Activated B cell treated with CpG ODN at 0.5 μM for 24 hours (primary cell): ENCODE measurements at regions not wholly inside any gene's neighbourhood (a gene's known extent, or its start where the extent isn't known, plus 50 kb on each side); places are given as distances from the start of the nearest gene placed in this dataset.
"Not testable (repeated sequence)": the region's sequence is repeated elsewhere in the genome, so short reads cannot be mapped to it uniquely, and the experiment has no call there.

ENCODE experiments used
- ATAC-seq: fragments of 200-7000 bp; cut with Tn5 transposase; one replicate; pipeline ENCODE4 v1.10.0; 2021; ENCODE audit warnings: low read depth, mild to moderate bottlenecking, moderate library complexity
- CTCF ChIA-PET: fragments of 350-600 bp; sonication (Branson Sonifier 250); formaldehyde crosslinking; loops from one replicate; lab custom pipeline; 2021; ENCODE audit warnings: antibody characterized with exemption; lab: Charles Lee
- POLR2A ChIA-PET: fragments of 350-600 bp; sonication (Branson Sonifier 250); formaldehyde crosslinking; loops from one replicate; lab custom pipeline; 2021; ENCODE audit warnings: antibody characterized with exemption; lab: Charles Lee
- DNase-seq: peaks from one replicate; pipeline ENCODE4 v3.0.0; 2022
- H3K27ac Mint-ChIP-seq: one replicate; pipeline ENCODE4 v1.8.0; 2020; ENCODE audit warnings: mixed read lengths
- H3K27me3 Mint-ChIP-seq: one replicate; pipeline ENCODE4 v1.8.0; 2021; ENCODE audit warnings: mixed read lengths
- H3K36me3 Mint-ChIP-seq: one replicate; pipeline ENCODE4 v1.8.0; 2021; ENCODE audit warnings: low read depth, mixed read lengths
- H3K4me1 Mint-ChIP-seq: one replicate; pipeline ENCODE4 v1.8.0; 2021; ENCODE audit warnings: mixed read lengths
- H3K4me3 Mint-ChIP-seq: one replicate; pipeline ENCODE4 v1.8.0; 2020; ENCODE audit warnings: mild to moderate bottlenecking, mixed read lengths
- H3K9me3 Mint-ChIP-seq: one replicate; pipeline ENCODE4 v1.8.0; 2020; ENCODE audit warnings: mixed read lengths
- intact Hi-C: fragments of 100-400 bp; cut with micrococcal nuclease; formaldehyde crosslinking; loops from one replicate; pipeline ENCODE4 v1.15.1; 2024
- TF ChIP-seq, protein P1 (sequence below): fragments of 200-600 bp; IDR thresholded peaks from one replicate; pipeline ENCODE4 v1.8.0; 2022; ENCODE audit warnings: antibody characterized with exemption, mild to moderate bottlenecking

DNA sequence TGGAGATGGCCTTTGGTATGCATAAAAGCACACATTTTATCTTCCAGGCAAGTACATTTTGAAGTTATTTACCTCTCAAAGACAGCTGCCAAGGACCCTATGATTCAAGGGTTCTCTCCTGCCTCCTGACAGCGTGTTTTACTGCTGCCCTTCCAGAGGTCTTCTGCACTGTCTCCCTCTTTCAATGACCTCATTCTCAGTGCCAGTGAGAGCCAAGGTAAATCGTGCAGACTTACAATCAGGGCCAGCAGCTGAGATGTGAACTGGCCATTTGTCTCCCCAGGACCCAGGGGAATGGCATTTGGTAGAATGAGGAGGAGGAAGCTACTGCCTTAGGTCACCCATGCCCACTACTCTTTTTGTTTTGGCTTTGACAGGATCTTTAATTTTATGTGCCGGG, 84.2 kb upstream of the FGGY start:
- CTCF ChIA-PET: no interaction called here
- DNase-seq (no peak), ATAC-seq (no peak)
- POLR2A ChIA-PET: interaction anchor here (0.6 kb wide), 1 partner anchor 17 kb away, joined by 6 read pairs; no protein-coding TSS in a partner anchor
- intact Hi-C loops: no loop called here
- H3K36me3 Mint-ChIP-seq: no peaks in the 10 kb centered on the region
- no peaks in the 10 kb centered on the region for H3K27me3 Mint-ChIP-seq
- H3K9me3 Mint-ChIP-seq: peaks cover 8% of the 10 kb centered on the region
- H3K4me1 Mint-ChIP-seq: no peaks in the 10 kb centered on the region
- no peak overlapping the region for H3K4me3 Mint-ChIP-seq
- TF ChIP-seq, protein P1, sequence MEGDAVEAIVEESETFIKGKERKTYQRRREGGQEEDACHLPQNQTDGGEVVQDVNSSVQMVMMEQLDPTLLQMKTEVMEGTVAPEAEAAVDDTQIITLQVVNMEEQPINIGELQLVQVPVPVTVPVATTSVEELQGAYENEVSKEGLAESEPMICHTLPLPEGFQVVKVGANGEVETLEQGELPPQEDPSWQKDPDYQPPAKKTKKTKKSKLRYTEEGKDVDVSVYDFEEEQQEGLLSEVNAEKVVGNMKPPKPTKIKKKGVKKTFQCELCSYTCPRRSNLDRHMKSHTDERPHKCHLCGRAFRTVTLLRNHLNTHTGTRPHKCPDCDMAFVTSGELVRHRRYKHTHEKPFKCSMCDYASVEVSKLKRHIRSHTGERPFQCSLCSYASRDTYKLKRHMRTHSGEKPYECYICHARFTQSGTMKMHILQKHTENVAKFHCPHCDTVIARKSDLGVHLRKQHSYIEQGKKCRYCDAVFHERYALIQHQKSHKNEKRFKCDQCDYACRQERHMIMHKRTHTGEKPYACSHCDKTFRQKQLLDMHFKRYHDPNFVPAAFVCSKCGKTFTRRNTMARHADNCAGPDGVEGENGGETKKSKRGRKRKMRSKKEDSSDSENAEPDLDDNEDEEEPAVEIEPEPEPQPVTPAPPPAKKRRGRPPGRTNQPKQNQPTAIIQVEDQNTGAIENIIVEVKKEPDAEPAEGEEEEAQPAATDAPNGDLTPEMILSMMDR: no peak
- H3K27ac Mint-ChIP-seq: no peak overlapping the region

DNA sequence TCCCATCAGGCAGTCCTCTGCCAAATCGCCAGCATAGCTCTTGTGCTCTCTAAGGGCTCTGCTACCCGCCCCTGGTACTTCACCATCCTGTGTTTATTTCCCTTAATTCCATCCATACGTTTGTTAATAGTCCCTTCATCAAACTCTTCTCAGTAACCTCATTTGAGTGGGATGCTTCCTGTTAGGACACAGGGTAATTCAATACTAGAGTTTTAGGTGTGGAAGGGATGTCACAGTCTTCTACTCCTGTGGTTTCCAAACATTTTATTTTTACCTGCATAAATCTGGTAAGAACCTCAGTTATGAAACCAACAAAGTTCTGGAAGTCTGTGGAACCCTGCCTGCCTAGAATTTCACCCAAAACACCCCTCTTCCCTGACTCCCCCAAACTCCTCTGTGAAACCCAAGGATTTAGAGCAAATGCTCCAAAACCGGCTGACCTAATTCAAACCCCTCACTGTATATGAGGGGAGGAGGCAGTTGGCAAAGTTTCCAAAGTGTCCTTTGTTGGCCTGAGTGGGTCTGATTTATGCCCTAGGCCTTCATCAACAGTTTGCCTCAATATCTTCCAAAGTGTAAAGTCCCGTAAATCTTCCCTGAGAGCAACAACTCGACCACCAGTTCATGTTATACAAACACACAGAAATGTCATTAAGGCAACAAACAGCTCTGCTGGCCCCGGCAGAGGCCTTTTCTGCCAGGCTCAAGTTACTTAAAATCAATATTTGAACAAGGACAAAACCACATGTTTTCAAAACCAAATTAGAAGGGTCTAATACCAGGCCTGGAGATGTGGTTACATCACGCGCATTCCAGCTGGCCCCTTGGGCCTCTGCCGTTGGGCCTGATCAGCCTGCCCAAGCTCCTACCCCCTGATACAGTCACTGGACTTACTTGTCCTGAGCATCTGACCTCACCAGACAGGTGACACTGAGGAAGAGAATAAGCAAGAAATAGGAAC, 82.4 kb upstream of the FGGY start:
- DNase-seq (no peak), ATAC-seq (no peak)
- ChIA-PET POLR2A (interaction anchor here (1.2 kb wide), 1 partner anchor 52 kb away, joined by 3 read pairs; no protein-coding TSS in a partner anchor), CTCF (no interaction called here)
- Mint-ChIP-seq H3K27ac (no peak overlapping the region), H3K4me3 (no peak overlapping the region), H3K36me3 (no peaks in the 10 kb centered on the region), H3K27me3 (no peaks in the 10 kb centered on the region), H3K4me1 (no peaks in the 10 kb centered on the region), H3K9me3 (peaks cover 4% of the 10 kb centered on the region)
- TF ChIP-seq, protein P1: no peak
- intact Hi-C loops: no loop called here

DNA sequence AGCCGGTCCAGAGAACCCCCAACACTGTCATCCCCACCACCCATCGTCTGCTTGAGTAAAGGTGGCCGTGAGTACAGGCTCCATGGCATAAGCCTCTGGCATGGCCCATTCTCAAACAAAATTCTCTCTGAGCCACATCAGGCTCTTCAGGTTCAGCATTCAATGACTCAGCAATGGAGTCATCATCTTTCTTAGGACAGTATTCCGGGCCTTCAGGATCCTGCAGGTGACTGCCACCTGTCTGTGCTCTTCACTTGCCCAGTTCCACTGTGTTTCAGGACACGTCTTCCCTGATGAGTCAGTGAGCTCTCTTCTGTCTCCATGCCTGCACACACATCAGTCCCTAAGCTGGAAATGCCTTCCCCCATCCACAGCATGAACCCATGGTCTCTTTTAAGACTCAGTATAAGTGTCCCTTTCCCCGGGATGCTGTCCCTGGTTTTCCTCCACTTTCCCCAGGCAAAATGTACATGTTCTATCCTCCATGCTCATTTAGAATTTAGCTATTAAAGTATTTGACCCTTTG, 81.1 kb upstream of the FGGY start:
- peaks cover 6% of the 10 kb centered on the region for H3K4me1 Mint-ChIP-seq
- peaks cover 4% of the 10 kb centered on the region for H3K9me3 Mint-ChIP-seq
- H3K27me3 Mint-ChIP-seq: no peaks in the 10 kb centered on the region
- TF ChIP-seq, protein P1: no peak
- H3K4me3 Mint-ChIP-seq: no peak overlapping the region
- ChIA-PET CTCF (no interaction called here), POLR2A (interaction anchor here (1.2 kb wide), 1 partner anchor 50 kb away, joined by 3 read pairs; no protein-coding TSS in a partner anchor)
- no peak for ATAC-seq
- DNase-seq: no peak
- no peak overlapping the region for H3K27ac Mint-ChIP-seq
- intact Hi-C loops: no loop called here
- H3K36me3 Mint-ChIP-seq: no peaks in the 10 kb centered on the region

DNA sequence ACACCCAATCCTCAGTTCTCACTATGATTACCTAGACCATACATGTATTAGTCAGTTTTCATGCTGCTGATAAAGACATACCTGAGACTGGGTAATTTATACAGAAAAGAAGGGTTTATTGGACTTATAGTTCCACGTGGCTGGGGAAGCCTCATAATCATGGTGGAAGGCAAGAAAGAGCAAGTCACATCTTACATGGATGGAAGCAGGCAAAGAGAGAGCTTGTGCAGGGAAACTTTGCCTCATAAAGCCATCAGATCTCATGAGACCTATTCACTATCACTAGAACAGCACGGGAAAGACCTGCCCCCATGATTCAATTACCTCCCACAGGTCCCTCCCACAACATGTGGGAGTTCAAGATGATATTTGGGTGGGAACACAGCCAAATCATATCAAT, 79.5 kb upstream of the FGGY start:
- H3K4me3 Mint-ChIP-seq, POLR2A ChIA-PET, CTCF ChIA-PET, ATAC-seq, H3K4me1 Mint-ChIP-seq, H3K27ac Mint-ChIP-seq, H3K36me3 Mint-ChIP-seq, H3K9me3 Mint-ChIP-seq, intact Hi-C loops, DNase-seq, H3K27me3 Mint-ChIP-seq: not testable (repeated sequence)

DNA sequence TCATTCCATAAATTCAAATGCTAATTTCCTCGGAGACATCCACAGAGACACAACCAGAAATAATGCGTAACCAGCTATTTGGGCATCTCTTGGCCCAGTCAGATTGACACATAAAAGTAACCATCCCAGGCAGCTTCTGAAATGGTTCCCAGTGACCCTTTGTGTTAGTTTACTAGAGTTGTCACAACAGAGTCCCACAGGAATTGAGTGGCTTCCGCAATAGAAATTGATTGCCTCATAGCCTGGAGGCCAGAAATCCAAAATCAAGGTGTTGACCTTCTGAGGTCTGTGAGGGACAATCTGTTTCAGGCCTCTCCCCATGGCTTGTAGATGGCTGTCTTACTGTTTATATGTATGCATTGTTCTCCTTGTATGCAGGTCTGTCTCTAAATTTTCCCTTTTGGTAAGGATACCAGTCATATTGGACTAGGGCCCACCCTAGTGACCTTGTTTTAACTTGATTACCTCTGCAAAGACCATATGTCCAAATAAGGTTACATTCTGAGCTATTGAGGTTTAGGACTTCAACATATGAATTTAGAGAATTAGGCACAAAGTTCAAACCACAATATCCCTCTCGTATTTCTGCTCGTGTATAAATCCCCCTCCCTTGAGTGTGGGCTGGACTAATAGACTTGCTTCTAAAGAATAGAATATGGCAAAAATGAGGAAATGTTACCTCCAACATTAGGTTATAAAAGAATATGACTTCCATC, 78.2 kb upstream of the FGGY start:
- Mint-ChIP-seq H3K4me1 (peaks cover 6% of the 10 kb centered on the region), H3K27me3 (no peaks in the 10 kb centered on the region), H3K36me3 (no peaks in the 10 kb centered on the region), H3K4me3 (no peak overlapping the region), H3K9me3 (peaks cover 4% of the 10 kb centered on the region), H3K27ac (no peak overlapping the region)
- ChIA-PET POLR2A (no interaction called here), CTCF (no interaction called here)
- DNase-seq (no peak), ATAC-seq (no peak)
- intact Hi-C loops: no loop called here
- TF ChIP-seq, protein P1: no peak
